Spleen (tissue), 11 donors: ENCODE measurements at regions not wholly inside any gene's neighbourhood (a gene's known extent, or its start where the extent isn't known, plus 50 kb on each side); places are given as distances from the start of the nearest gene placed in this dataset.
A peak's percentile ranks its signal among the peaks of the same experiment; 100 is the strongest.

Source experiments
- DNase-seq: peaks from one replicate; pipeline ENCODE4 v3.0.0-alpha.2; 2020
- H3K27ac ChIP-seq, 8 donors: fragments of 200-600 bp; sonication (generic) in 7 of 8; 1 replicate in 4 of 8; 2 replicates in 4 of 8; pipeline versions ENCODE4 v1.5.0 to v1.8.0; 2016 to 2021; ENCODE audit warnings: inconsistent platforms in 4 of 8, mild to moderate bottlenecking in 4 of 8, moderate library complexity in 1 of 8
- H3K27me3 ChIP-seq, 7 donors: fragments of 200-600 bp; sonication (generic) in 6 of 7; replicated peaks in 1 of 7; 1 replicate in 4 of 7; 2 replicates in 3 of 7; pipeline versions ENCODE4 v1.5.0 to v1.8.0; 2016 to 2021; ENCODE audit warnings: inconsistent platforms in 3 of 7, mild to moderate bottlenecking in 1 of 7
- H3K36me3 ChIP-seq, 6 donors: fragments of 200-600 bp; sonication (generic) in 5 of 6; 1 replicate in 4 of 6; 2 replicates in 2 of 6; pipeline versions ENCODE4 v1.5.0 to v1.8.0; 2016 to 2021; ENCODE audit warnings: inconsistent platforms in 2 of 6
- H3K4me1 ChIP-seq, 6 donors: fragments of 200-600 bp; sonication (generic) in 5 of 6; 1 replicate in 3 of 6; 2 replicates in 3 of 6; pipeline versions ENCODE4 v1.5.0 to v1.8.0; 2016 to 2021; ENCODE audit warnings: inconsistent platforms in 3 of 6
- H3K4me3 ChIP-seq, 8 donors: fragments of 200-600 bp; sonication (generic) in 7 of 8; 1 replicate in 4 of 8; 2 replicates in 4 of 8; pipeline versions ENCODE4 v1.5.0 to v1.8.0; 2016 to 2021; ENCODE audit warnings: inconsistent platforms in 4 of 8, mild to moderate bottlenecking in 4 of 8, moderate library complexity in 2 of 8
- H3K9me3 ChIP-seq, 8 donors: fragments of 200-600 bp; sonication (generic) in 7 of 8; 1 replicate in 4 of 8; 2 replicates in 4 of 8; pipeline versions ENCODE4 v1.5.0 to v1.8.0; 2016 to 2021; ENCODE audit warnings: inconsistent platforms in 4 of 8
- POLR2A ChIP-seq, 3 donors: fragments of 450-650 bp; IDR thresholded peaks; one replicate each; pipeline ENCODE4 v1.5.1; 2017; ENCODE audit warnings: antibody characterized with exemption in 3 of 3, mild to moderate bottlenecking in 1 of 3
- POLR2AphosphoS5 ChIP-seq, 3 donors: sonication (generic); formaldehyde crosslinking; IDR thresholded peaks; one replicate each; pipeline ENCODE4 v1.5.1; 2017; ENCODE audit warnings: antibody characterized with exemption in 3 of 3
- WGBS, 5 donors: extraction: QIAGEN DNeasy Blood & Tissue Kit in 3 of 5; methylation state at CpG; one replicate each; pipeline versions ENCODE4 v1.1.5 to v1.1.7; 2013 to 2018; 5-methylcytosine and 5-hydroxymethylcytosine counted together
- intact Hi-C: fragments of 100-400 bp; cut with DNase I; formaldehyde crosslinking; loops from one replicate; pipeline ENCODE4 v1.15.0; 2023; ENCODE audit warnings: low total_unique reads
- TF ChIP-seq, protein P1 (sequence below), 11 experiments: fragments of 200-600 bp in 7 of 11; fragments of 450-650 bp in 4 of 11; sonication (generic) in 4 of 11; IDR thresholded peaks in 8 of 11; conservative IDR thresholded peaks in 3 of 11; 1 replicate in 7 of 11; 2 replicates in 4 of 11; pipeline versions ENCODE4 v1.4.0 to v1.8.0; 2016 to 2021; ENCODE audit warnings: antibody characterized with exemption in 11 of 11, inconsistent platforms in 4 of 11, mild to moderate bottlenecking in 1 of 11
- donor health status: healthy with polysubstance abuse.
- donor health status: DM: no; HTN: no; CAD: no; lungs with moderate emphysema.
- donor health status: DM: no; HTN: no; CAD: no.
- donor health status: Bipolar disorder and iron deficiency.
- donor health status: healthy.
- donor health status: DM: no; HTN: no; CAD: no.
- donor health status: DM: yes; HTN: yes; CAD: no.

DNA sequence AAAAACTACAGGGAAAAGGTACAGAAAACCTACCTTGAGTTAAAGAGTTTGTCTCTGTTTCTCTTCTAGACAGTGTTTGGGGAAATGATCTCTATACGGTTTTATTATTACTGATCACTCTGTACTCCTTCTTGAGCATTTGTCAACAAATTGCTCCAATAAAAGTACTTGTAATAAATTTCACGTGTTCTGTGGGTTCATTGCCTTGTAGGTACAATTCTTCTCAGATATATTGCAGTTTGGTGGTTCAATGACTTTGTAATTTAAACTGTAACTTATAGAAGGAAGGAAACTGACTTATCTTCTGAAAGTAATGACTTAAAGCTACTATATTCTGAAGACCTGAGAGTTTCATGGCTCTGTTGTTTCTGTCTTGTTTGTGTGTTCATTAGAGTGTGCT lies 319.9 kb upstream of the PCSK5 start:
- DNase-seq: no peak
- no peaks in the 10 kb centered on the region for H3K4me1 ChIP-seq
- H3K27me3 ChIP-seq: no peaks in the 10 kb centered on the region
- no peak overlapping the region for H3K27ac ChIP-seq
- WGBS, 5 donors: 54 to 71% (median 70%) methylated on average over 2 of the region's 2 CpGs
- intact Hi-C loops: no loop called here
- H3K4me3 ChIP-seq: no peak overlapping the region
- H3K36me3 ChIP-seq: no peaks in the 10 kb centered on the region
- TF ChIP-seq, protein P1, sequence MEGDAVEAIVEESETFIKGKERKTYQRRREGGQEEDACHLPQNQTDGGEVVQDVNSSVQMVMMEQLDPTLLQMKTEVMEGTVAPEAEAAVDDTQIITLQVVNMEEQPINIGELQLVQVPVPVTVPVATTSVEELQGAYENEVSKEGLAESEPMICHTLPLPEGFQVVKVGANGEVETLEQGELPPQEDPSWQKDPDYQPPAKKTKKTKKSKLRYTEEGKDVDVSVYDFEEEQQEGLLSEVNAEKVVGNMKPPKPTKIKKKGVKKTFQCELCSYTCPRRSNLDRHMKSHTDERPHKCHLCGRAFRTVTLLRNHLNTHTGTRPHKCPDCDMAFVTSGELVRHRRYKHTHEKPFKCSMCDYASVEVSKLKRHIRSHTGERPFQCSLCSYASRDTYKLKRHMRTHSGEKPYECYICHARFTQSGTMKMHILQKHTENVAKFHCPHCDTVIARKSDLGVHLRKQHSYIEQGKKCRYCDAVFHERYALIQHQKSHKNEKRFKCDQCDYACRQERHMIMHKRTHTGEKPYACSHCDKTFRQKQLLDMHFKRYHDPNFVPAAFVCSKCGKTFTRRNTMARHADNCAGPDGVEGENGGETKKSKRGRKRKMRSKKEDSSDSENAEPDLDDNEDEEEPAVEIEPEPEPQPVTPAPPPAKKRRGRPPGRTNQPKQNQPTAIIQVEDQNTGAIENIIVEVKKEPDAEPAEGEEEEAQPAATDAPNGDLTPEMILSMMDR (IDR thresholded peaks at IDR 0.05 in 8 of 11, conservative IDR thresholded peaks at IDR 0.05 in 3 of 11): no peak
- no peak for TF ChIP-seq POLR2A (IDR thresholded peaks at IDR 0.05)
- TF ChIP-seq POLR2AphosphoS5 (IDR thresholded peaks at IDR 0.05): no peak
- H3K9me3 ChIP-seq: peaks cover 0 to 5% (median 0%) of the 10 kb centered on the region in 8 donors

DNA sequence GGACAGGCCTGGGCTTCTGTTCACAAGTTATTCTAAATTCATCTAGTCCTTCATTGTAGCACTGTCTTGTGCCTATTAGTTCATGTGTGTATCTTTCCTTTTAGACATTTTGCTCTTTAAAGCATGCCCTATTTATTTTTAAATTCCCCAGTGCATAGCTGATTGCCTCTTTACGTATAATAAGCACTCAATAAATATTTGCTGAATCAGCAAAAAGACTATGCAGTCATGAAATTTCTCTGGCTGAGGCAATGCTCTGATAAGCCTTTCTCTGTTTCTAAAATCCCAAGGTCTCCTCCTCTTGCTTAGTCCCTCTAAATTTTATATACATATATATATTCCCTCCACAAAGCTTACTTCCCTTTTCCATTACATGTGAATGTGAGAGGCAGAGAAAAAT lies 315.9 kb upstream of the PCSK5 start:
- H3K36me3 ChIP-seq: no peaks in the 10 kb centered on the region
- intact Hi-C loops: no loop called here
- TF ChIP-seq POLR2A (IDR thresholded peaks at IDR 0.05) (no peak), POLR2AphosphoS5 (IDR thresholded peaks at IDR 0.05) (no peak)
- TF ChIP-seq, protein P1 (IDR thresholded peaks at IDR 0.05 in 8 of 11, conservative IDR thresholded peaks at IDR 0.05 in 3 of 11): no peak
- H3K4me3 ChIP-seq: no peak overlapping the region
- no peak for DNase-seq
- H3K9me3 ChIP-seq: no peaks in the 10 kb centered on the region
- H3K27me3 ChIP-seq: no peaks in the 10 kb centered on the region
- WGBS, 5 donors: 71 to 92% (median 80%) methylated on average over 1 of the region's 1 CpG
- no peak overlapping the region for H3K27ac ChIP-seq
- H3K4me1 ChIP-seq: no peaks in the 10 kb centered on the region

DNA sequence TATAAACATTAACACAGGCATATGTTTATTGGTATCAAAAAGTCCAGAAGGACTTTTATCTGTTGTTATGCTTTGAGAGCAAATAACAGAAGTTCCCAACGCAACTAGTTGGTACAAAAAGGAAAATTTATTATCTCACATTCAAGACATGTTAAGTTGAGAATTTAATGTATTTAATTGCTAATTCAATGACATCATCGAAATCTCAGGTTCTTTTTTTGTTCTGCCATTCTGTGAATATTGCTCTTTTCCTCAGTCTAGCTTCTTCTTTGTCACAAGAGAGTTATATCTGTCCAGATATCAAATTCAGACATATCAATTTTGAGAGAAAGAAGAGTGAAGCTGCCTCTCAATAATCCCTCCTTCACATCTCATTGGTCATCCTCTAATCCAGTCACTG lies 307.6 kb upstream of the PCSK5 start:
- H3K27ac ChIP-seq: no peak overlapping the region

DNA sequence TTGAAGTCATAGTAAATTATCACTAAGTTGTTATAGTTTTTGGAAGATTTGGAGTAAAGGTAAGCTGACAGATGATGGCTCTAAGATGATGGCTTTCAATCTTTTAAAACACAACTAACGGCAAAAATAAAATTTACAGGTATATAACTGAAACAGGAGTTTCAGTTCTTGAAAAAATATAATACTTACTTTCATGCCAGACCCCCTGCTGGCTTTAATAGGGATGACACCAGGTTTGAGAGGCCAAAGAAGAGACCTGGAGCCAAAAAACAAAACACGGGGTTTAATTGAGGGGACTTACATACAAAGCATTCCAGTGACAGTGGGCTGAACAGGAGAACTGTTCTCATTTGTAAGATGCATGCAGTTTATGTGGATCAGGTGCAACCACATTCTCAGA lies 301.7 kb upstream of the PCSK5 start:
- Histone ChIP-seq H3K4me3 (no peak overlapping the region), H3K36me3 (no peaks in the 10 kb centered on the region), H3K27me3 (no peaks in the 10 kb centered on the region), H3K9me3 (peaks cover 0 to 5% (median 0%) of the 10 kb centered on the region in 8 donors), H3K4me1 (no peaks in the 10 kb centered on the region), H3K27ac (no peak overlapping the region)
- TF ChIP-seq POLR2A (IDR thresholded peaks at IDR 0.05) (no peak), POLR2AphosphoS5 (IDR thresholded peaks at IDR 0.05) (no peak)
- TF ChIP-seq, protein P1 (IDR thresholded peaks at IDR 0.05 in 8 of 11, conservative IDR thresholded peaks at IDR 0.05 in 3 of 11): peak in 2 of 11 experiments; percentile 14 to 28
- no peak for DNase-seq
- WGBS, 5 donors: 70 to 87% (median 73%) methylated on average over 2 of the region's 2 CpGs
- intact Hi-C loops: loop anchor here (10.0 kb wide), 1 partner anchor 324 kb away; no protein-coding TSS in a partner anchor

More for the DNA sequence above, 307.6 kb upstream of the PCSK5 start:
- no peaks in the 10 kb centered on the region for H3K27me3 ChIP-seq
- DNase-seq: no peak
- H3K36me3 ChIP-seq: no peaks in the 10 kb centered on the region
- no peak for TF ChIP-seq POLR2AphosphoS5 (IDR thresholded peaks at IDR 0.05)
- TF ChIP-seq, protein P1 (IDR thresholded peaks at IDR 0.05 in 8 of 11, conservative IDR thresholded peaks at IDR 0.05 in 3 of 11): no peak
- TF ChIP-seq POLR2A (IDR thresholded peaks at IDR 0.05): no peak
- WGBS, 5 donors: 66 to 87% (median 83%) methylated on average over 2 of the region's 2 CpGs
- H3K9me3 ChIP-seq: no peaks in the 10 kb centered on the region
- no peak overlapping the region for H3K4me3 ChIP-seq
- intact Hi-C loops: loop anchor here (10.0 kb wide), 1 partner anchor 318 kb away; no protein-coding TSS in a partner anchor
- no peaks in the 10 kb centered on the region for H3K4me1 ChIP-seq
